Brain microvascular endothelial cell (primary cell): ENCODE measurements at regions not wholly inside any gene's neighbourhood (a gene's known extent, or its start where the extent isn't known, plus 50 kb on each side); places are given as distances from the start of the nearest gene placed in this dataset.

ENCODE experiments used
- DNase-seq: peaks from one replicate; pipeline ENCODE4 v3.0.0-alpha.2; 2020
- H3K27ac ChIP-seq: fragments of 250-450 bp; sonication (Bioruptor Pico); 2 replicates; pipeline ENCODE4 v1.5.1; 2020; ENCODE audit warnings: mild to moderate bottlenecking, moderate library complexity
- H3K27me3 ChIP-seq: fragments of 250-450 bp; sonication (Bioruptor Pico); replicated peaks from 2 replicates; pipeline ENCODE4 v1.5.1; 2020; ENCODE audit warnings: mild to moderate bottlenecking
- H3K36me3 ChIP-seq: fragments of 250-450 bp; sonication (Bioruptor Pico); replicated peaks from 2 replicates; pipeline ENCODE4 v1.5.1; 2020; ENCODE audit warnings: mild to moderate bottlenecking
- H3K4me3 ChIP-seq: 2 replicates; pipeline ENCODE4 v1.5.1; 2011; ENCODE audit warnings: low read depth, mild to moderate bottlenecking, control low read depth, low read length, moderate library complexity
- in situ Hi-C: cut with HindIII; loops from 2 replicates; pipeline ENCODE4 v1.10.0; 2017; ENCODE audit warnings: low sequenced_read_pairs, low pct_ligation_motif_present
- TF ChIP-seq, protein P1 (sequence below): IDR thresholded peaks from 2 replicates; pipeline ENCODE4 v1.5.1; 2011; ENCODE audit warnings: low read depth, mild to moderate bottlenecking, moderate library complexity, low read length, control low read depth, inconsistent platforms; ENCODE audit errors: missing control alignments

DNA sequence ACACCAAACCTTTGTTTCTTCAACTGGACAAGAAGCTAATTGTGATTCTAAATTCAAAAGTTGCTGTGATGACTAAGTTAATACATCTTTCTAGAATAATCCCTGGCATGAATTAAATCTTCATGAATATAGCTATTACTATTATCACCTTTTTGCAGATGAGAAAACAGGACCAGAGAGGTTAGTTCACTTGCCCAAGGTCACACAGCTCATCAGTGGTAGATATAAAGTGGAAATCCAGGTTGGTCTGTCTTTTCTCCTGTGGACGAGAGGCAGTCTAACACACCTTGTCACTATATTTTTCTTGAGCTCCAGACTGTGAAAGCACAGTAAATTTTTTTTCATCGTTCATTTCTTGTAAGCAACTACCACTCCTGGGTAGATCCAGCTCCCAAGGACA, 247.6 kb upstream of the LRTM1 start:
- H3K36me3 ChIP-seq, result no peaks in the 10 kb centered on the region
- no peaks in the 10 kb centered on the region for H3K27me3 ChIP-seq
- no peak overlapping the region for H3K27ac ChIP-seq
- no peak for DNase-seq
- in situ Hi-C loops, result no loop called here
- no peak overlapping the region for H3K4me3 ChIP-seq
- TF ChIP-seq, protein P1, sequence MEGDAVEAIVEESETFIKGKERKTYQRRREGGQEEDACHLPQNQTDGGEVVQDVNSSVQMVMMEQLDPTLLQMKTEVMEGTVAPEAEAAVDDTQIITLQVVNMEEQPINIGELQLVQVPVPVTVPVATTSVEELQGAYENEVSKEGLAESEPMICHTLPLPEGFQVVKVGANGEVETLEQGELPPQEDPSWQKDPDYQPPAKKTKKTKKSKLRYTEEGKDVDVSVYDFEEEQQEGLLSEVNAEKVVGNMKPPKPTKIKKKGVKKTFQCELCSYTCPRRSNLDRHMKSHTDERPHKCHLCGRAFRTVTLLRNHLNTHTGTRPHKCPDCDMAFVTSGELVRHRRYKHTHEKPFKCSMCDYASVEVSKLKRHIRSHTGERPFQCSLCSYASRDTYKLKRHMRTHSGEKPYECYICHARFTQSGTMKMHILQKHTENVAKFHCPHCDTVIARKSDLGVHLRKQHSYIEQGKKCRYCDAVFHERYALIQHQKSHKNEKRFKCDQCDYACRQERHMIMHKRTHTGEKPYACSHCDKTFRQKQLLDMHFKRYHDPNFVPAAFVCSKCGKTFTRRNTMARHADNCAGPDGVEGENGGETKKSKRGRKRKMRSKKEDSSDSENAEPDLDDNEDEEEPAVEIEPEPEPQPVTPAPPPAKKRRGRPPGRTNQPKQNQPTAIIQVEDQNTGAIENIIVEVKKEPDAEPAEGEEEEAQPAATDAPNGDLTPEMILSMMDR, result no peak

- TF ChIP-seq, protein P1, result no peak
- Histone ChIP-seq H3K36me3 (no peaks in the 10 kb centered on the region), H3K27me3 (no peaks in the 10 kb centered on the region), H3K4me3 (no peak overlapping the region), H3K27ac (no peak overlapping the region)
- in situ Hi-C loops, result loop anchor here (25.0 kb wide), 2 partner anchors 313 to 538 kb away; partner anchors contain the start of gene WNT5A
- DNase-seq, result no peak
These were observed 246.9 kb upstream of the LRTM1 start for GRCh38 chr3:55174747-55175146.

DNA sequence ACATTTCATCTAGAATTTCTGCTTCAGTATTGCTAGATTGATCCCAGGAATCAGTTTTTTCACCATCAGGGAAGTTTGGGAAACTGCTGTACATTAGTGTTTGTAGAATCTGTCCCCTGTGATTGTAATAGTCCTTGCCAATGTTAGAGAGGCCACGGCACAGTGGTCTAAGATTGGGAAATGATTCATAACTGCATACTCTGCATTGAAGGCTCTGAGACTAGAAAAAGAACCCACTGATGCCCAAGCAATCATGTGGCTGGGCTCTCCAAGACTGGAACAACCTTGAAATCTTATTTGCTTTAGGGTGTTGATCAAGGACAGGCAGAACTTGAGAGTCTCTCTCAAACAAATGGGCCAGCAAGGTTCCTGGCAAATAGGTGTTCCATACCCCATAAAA, 245.6 kb upstream of the LRTM1 start:
- Histone ChIP-seq H3K36me3 (no peaks in the 10 kb centered on the region), H3K27me3 (no peaks in the 10 kb centered on the region), H3K27ac (no peak overlapping the region), H3K4me3 (no peak overlapping the region)
- TF ChIP-seq, protein P1, result no peak
- in situ Hi-C loops, result loop anchor here (25.0 kb wide), 2 partner anchors 314 to 539 kb away; partner anchors contain the start of gene WNT5A
- no peak for DNase-seq

- no peak overlapping the region for H3K4me3 ChIP-seq
- H3K36me3 ChIP-seq, result no peaks in the 10 kb centered on the region
- DNase-seq, result no peak
- H3K27me3 ChIP-seq, result no peaks in the 10 kb centered on the region
- no peak overlapping the region for H3K27ac ChIP-seq
- TF ChIP-seq, protein P1, result no peak
- in situ Hi-C loops, result loop anchor here (25.0 kb wide), 2 partner anchors 314 to 539 kb away; partner anchors contain the start of gene WNT5A
These were observed 245.1 kb upstream of the LRTM1 start for GRCh38 chr3:55172913-55173312.

- in situ Hi-C loops, result loop anchor here (25.0 kb wide), 2 partner anchors 317 to 542 kb away; partner anchors contain the start of gene WNT5A
- H3K36me3 ChIP-seq, result no peaks in the 10 kb centered on the region
- DNase-seq, result no peak
- no peaks in the 10 kb centered on the region for H3K27me3 ChIP-seq
- TF ChIP-seq, protein P1, result no peak
- H3K27ac ChIP-seq, result peak overlapping the region; percentile 97
- no peak overlapping the region for H3K4me3 ChIP-seq
These were observed 242.6 kb upstream of the LRTM1 start for GRCh38 chr3:55170444-55170843.

DNA sequence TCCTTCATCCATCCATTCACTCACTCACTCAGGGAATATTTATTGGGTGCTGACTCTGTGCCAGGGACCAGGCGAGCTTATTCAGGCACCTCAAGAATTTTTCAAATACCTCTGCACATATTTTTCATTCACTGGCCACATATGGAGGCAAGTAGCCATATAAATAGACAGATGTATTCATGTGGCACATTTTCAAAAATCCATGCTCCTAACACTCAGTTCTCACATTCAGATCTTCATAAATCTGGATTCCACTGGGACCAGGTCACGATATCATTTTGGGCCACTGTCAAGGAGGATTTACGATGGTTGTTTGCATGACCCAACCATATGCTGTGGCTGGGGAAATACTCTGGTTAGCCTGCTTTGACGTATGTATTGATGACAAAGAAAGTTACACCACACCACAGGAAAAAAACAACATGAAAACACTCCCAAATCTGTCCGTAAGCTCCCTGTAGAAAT, 241.8 kb upstream of the LRTM1 start:
- peak; percentile 96 for DNase-seq
- TF ChIP-seq, protein P1, result no peak
- Histone ChIP-seq H3K27me3 (no peaks in the 10 kb centered on the region), H3K27ac (peak overlapping the region; percentile 97), H3K4me3 (no peak overlapping the region), H3K36me3 (no peaks in the 10 kb centered on the region)
- in situ Hi-C loops, result loop anchor here (25.0 kb wide), 2 partner anchors 318 to 543 kb away; partner anchors contain the start of gene WNT5A
